OCI-LY1 (cell line): ENCODE measurements at regions not wholly inside any gene's neighbourhood (a gene's known extent, or its start where the extent isn't known, plus 50 kb on each side); places are given as distances from the start of the nearest gene placed in this dataset.

ENCODE experiments used
- H2AFZ ChIP-seq: fragments of 200-600 bp; sonication (generic), shearing (Covaris generic); 2 replicates; pipeline ENCODE4 v1.6.0; 2014; ENCODE audit warnings: antibody characterized with exemption, mild to moderate bottlenecking, low read length
- H3F3A ChIP-seq: fragments of 200-600 bp; sonication (generic), shearing (Covaris generic); 2 replicates; pipeline ENCODE4 v1.6.0; 2014; ENCODE audit warnings: mild to moderate bottlenecking, antibody characterized with exemption, low read length, moderate library complexity; ENCODE audit not compliant: insufficient read depth
- H3K27ac ChIP-seq: fragments of 200-600 bp; sonication (generic); 2 replicates; pipeline ENCODE4 v1.5.1; 2014; ENCODE audit warnings: low read length, mixed run types, mild to moderate bottlenecking, low read depth; ENCODE audit not compliant: poor library complexity, severe bottlenecking
- H3K27me3 ChIP-seq: fragments of 200-600 bp; sonication (generic); 2 replicates; pipeline ENCODE4 v1.6.0; 2014; ENCODE audit warnings: antibody characterized with exemption, mild to moderate bottlenecking, low read length, moderate library complexity; ENCODE audit not compliant: insufficient read depth
- H3K36me3 ChIP-seq: fragments of 200-600 bp; sonication (generic); 2 replicates; pipeline ENCODE4 v1.6.1; 2014; ENCODE audit warnings: mild to moderate bottlenecking, antibody characterized with exemption, low read length, moderate library complexity, mixed read lengths; ENCODE audit not compliant: insufficient read depth
- H3K4me1 ChIP-seq: fragments of 200-600 bp; sonication (generic); 2 replicates; pipeline ENCODE4 v1.5.1; 2014; ENCODE audit warnings: mild to moderate bottlenecking, low read length, moderate library complexity; ENCODE audit not compliant: insufficient read depth, severe bottlenecking
- H3K4me2 ChIP-seq: fragments of 200-600 bp; sonication (generic), shearing (Covaris generic); 2 replicates; pipeline ENCODE4 v1.6.1; 2014; ENCODE audit warnings: low read length
- H3K4me3 ChIP-seq: fragments of 200-600 bp; sonication (generic); 2 replicates; pipeline ENCODE4 v1.5.1; 2014; ENCODE audit warnings: low read length, low read depth, mild to moderate bottlenecking, mixed read lengths; ENCODE audit not compliant: poor library complexity, severe bottlenecking
- H3K79me2 ChIP-seq: fragments of 200-600 bp; shearing (Covaris generic); 2 replicates; pipeline ENCODE4 v1.6.1; 2016; ENCODE audit warnings: mixed run types, low read length, mixed read lengths; ENCODE audit not compliant: insufficient read depth
- H3K9ac ChIP-seq: fragments of 200-600 bp; sonication (generic), shearing (Covaris generic); 2 replicates; pipeline ENCODE4 v1.6.1; 2014; ENCODE audit warnings: mild to moderate bottlenecking, low read length, mixed read lengths
- H3K9me2 ChIP-seq: fragments of 200-600 bp; sonication (generic), shearing (Covaris generic); 2 replicates; pipeline ENCODE4 v1.6.1; 2014; ENCODE audit warnings: low read depth, mild to moderate bottlenecking, low read length, mixed read lengths
- H3K9me3 ChIP-seq: fragments of 200-600 bp; shearing (Covaris generic); 2 replicates; pipeline ENCODE4 v1.6.1; 2014; ENCODE audit warnings: low read length, mixed read lengths
- H4K20me1 ChIP-seq: fragments of 200-600 bp; sonication (generic), shearing (Covaris generic); 2 replicates; pipeline ENCODE4 v1.6.0; 2016; ENCODE audit warnings: mild to moderate bottlenecking, low read length; ENCODE audit not compliant: insufficient read depth
- EZH2 ChIP-seq: fragments of 200-600 bp; sonication (generic), shearing (Covaris generic); IDR thresholded peaks from 2 replicates; pipeline ENCODE4 v1.8.0; 2017; ENCODE audit warnings: borderline replicate concordance, mixed run types, mild to moderate bottlenecking, antibody characterized with exemption, low read length, moderate library complexity, mixed read lengths
- TF ChIP-seq, protein P1 (sequence below): fragments of 200-600 bp; sonication (generic), shearing (Covaris generic); IDR thresholded peaks from 2 replicates; pipeline ENCODE4 v1.5.1; 2017; ENCODE audit warnings: mild to moderate bottlenecking, antibody characterized with exemption, low read length, moderate library complexity, mixed read lengths

DNA sequence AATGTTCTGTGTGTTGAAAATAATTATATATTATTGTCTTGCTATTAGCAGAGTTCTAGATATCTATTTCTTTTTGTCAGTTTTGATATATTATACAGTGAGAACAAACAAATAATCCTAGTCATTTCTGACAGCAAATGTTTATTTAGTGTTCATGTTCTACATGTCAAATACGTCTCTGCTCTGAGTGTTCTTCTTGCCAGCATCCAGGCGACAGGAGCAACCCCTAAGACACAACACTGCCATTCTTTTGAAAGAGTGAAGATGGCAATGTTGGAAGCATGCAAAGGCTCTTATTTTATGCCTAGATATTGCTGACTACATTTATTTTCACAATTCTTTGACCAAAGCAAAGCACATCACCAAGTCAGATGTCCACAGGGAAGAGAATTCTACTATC lies 1556.6 kb upstream of the TMEFF2 start:
- Histone ChIP-seq H3K4me1 (no peaks in the 10 kb centered on the region), H3K27me3 (no peaks in the 10 kb centered on the region)
- no peak for TF ChIP-seq EZH2
- TF ChIP-seq, protein P1, sequence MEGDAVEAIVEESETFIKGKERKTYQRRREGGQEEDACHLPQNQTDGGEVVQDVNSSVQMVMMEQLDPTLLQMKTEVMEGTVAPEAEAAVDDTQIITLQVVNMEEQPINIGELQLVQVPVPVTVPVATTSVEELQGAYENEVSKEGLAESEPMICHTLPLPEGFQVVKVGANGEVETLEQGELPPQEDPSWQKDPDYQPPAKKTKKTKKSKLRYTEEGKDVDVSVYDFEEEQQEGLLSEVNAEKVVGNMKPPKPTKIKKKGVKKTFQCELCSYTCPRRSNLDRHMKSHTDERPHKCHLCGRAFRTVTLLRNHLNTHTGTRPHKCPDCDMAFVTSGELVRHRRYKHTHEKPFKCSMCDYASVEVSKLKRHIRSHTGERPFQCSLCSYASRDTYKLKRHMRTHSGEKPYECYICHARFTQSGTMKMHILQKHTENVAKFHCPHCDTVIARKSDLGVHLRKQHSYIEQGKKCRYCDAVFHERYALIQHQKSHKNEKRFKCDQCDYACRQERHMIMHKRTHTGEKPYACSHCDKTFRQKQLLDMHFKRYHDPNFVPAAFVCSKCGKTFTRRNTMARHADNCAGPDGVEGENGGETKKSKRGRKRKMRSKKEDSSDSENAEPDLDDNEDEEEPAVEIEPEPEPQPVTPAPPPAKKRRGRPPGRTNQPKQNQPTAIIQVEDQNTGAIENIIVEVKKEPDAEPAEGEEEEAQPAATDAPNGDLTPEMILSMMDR, result no peak

DNA sequence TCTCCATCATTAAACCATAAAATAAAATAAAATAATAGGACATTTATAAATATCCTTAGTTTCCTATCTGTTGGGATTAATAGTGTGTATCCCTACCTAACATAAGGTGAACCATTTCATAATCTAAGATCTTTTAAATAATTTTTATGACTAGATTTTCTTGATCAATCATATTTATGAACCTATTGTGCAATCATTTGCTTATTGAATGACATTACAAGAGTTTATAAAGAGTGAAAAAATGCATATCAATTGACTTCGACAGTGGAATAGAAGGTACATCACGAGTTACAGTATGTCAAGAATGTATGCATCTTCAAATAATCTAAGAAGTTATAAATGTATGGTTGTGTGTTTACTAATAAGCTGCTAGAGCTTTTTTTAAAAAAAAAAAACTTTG lies 1554.8 kb upstream of the TMEFF2 start:
- Histone ChIP-seq H3K27me3 (no peaks in the 10 kb centered on the region), H3K9ac (no peak overlapping the region), H3K4me1 (no peaks in the 10 kb centered on the region), H3K9me3 (no peaks in the 10 kb centered on the region), H3F3A (no peaks in the 10 kb centered on the region), H2AFZ (no peak overlapping the region), H3K4me2 (no peak overlapping the region), H4K20me1 (no peaks in the 10 kb centered on the region), H3K79me2 (no peaks in the 10 kb centered on the region), H3K27ac (no peak overlapping the region), H3K9me2 (no peaks in the 10 kb centered on the region), H3K36me3 (no peaks in the 10 kb centered on the region), H3K4me3 (no peak overlapping the region)
- TF ChIP-seq EZH2, result no peak
- TF ChIP-seq, protein P1, result no peak

More for the DNA sequence above, 1556.6 kb upstream of the TMEFF2 start:
- no peak overlapping the region for H3K9ac ChIP-seq
- H4K20me1 ChIP-seq, result no peaks in the 10 kb centered on the region
- H3K4me3 ChIP-seq, result no peak overlapping the region
- no peak overlapping the region for H2AFZ ChIP-seq
- H3K27ac ChIP-seq, result no peak overlapping the region
- H3K9me2 ChIP-seq, result no peaks in the 10 kb centered on the region
- no peaks in the 10 kb centered on the region for H3K79me2 ChIP-seq
- H3F3A ChIP-seq, result no peaks in the 10 kb centered on the region
- no peaks in the 10 kb centered on the region for H3K36me3 ChIP-seq
- no peak overlapping the region for H3K4me2 ChIP-seq
- H3K9me3 ChIP-seq, result no peaks in the 10 kb centered on the region

DNA sequence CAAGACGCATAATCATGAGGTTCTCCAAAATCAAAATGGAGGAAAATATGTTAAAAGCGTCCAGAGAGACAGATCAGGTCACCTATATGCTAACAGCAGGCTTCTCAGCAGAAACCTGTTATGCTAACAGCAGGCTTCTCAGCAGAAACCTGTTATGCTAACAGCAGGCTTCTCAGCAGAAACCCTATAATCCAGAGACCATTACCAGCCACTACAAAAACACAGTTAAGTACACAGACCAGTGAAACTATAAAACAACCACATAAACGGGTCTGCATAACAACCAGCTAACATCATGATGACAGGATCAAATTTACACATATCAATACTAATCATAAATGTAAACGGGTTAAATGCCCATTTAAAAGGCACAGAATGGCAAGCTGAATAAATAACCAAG lies 1548.4 kb upstream of the TMEFF2 start:
- Histone ChIP-seq H3K4me2 (no peak overlapping the region), H3K36me3 (no peaks in the 10 kb centered on the region), H3K9me2 (no peaks in the 10 kb centered on the region), H3K27me3 (no peaks in the 10 kb centered on the region), H3K9me3 (no peaks in the 10 kb centered on the region), H3K4me3 (no peak overlapping the region), H3F3A (no peaks in the 10 kb centered on the region), H4K20me1 (no peaks in the 10 kb centered on the region), H3K27ac (no peak overlapping the region), H3K9ac (no peak overlapping the region), H2AFZ (no peak overlapping the region), H3K4me1 (no peaks in the 10 kb centered on the region), H3K79me2 (no peaks in the 10 kb centered on the region)
- TF ChIP-seq EZH2, result no peak
- TF ChIP-seq, protein P1, result no peak
